Left ventricle myocardium inferior (tissue), 1 donor: ENCODE measurements at regions not wholly inside any gene's neighbourhood (a gene's known extent, or its start where the extent isn't known, plus 50 kb on each side); places are given as distances from the start of the nearest gene placed in this dataset.

Experiments
- DNase-seq: peaks from one replicate; pipeline ENCODE4 v3.0.0-alpha.2; 2020
- H3K27ac ChIP-seq: fragments of 200-600 bp; replicated peaks from 2 replicates; pipeline ENCODE4 v1.8.0; 2021
- H3K27me3 ChIP-seq: fragments of 200-600 bp; 2 replicates; pipeline ENCODE4 v1.8.0; 2021; ENCODE audit warnings: low read depth
- H3K36me3 ChIP-seq: fragments of 200-600 bp; 2 replicates; pipeline ENCODE4 v1.8.0; 2021
- H3K4me1 ChIP-seq: fragments of 200-600 bp; 2 replicates; pipeline ENCODE4 v1.8.0; 2021
- H3K4me3 ChIP-seq: fragments of 200-600 bp; 2 replicates; pipeline ENCODE4 v1.8.0; 2021; ENCODE audit warnings: mild to moderate bottlenecking, moderate library complexity
- H3K9me3 ChIP-seq: fragments of 200-600 bp; replicated peaks from 2 replicates; pipeline ENCODE4 v1.8.0; 2021
- CTCF ChIP-seq: fragments of 200-600 bp; IDR thresholded peaks from 2 replicates; pipeline ENCODE4 v1.8.0; 2021; ENCODE audit warnings: antibody characterized with exemption, mild to moderate bottlenecking, borderline replicate concordance
- intact Hi-C: fragments of 100-400 bp; cut with micrococcal nuclease; formaldehyde crosslinking; loops from one replicate; pipeline ENCODE4 v1.11.0; 2022
- donor health status: DM: no; HTN: yes; CAD: no; lungs with severe emphysema.

GRCh38 chr13:87452281-87452680 is 218.9 kb upstream of the SLITRK5 start:
- no peak for TF ChIP-seq CTCF
- no peaks in the 10 kb centered on the region for H3K27me3 ChIP-seq
- intact Hi-C loops, result no loop called here

GRCh38 chr13:87453244-87453643 is 217.9 kb upstream of the SLITRK5 start:
- no peaks in the 10 kb centered on the region for H3K9me3 ChIP-seq
- H3K4me3 ChIP-seq, result no peak overlapping the region
- H3K27ac ChIP-seq, result no peak overlapping the region
- H3K4me1 ChIP-seq, result no peaks in the 10 kb centered on the region
- no peaks in the 10 kb centered on the region for H3K27me3 ChIP-seq
- no peaks in the 10 kb centered on the region for H3K36me3 ChIP-seq
- no peak for DNase-seq
- TF ChIP-seq CTCF, result no peak
- intact Hi-C loops, result no loop called here

More at GRCh38 chr13:87452281-87452680, 218.9 kb upstream of the SLITRK5 start:
- Histone ChIP-seq H3K27ac (no peak overlapping the region), H3K36me3 (no peaks in the 10 kb centered on the region), H3K4me3 (no peak overlapping the region), H3K4me1 (no peaks in the 10 kb centered on the region), H3K9me3 (no peaks in the 10 kb centered on the region)
- DNase-seq, result no peak

- H3K36me3 ChIP-seq, result no peaks in the 10 kb centered on the region
- intact Hi-C loops, result no loop called here
- DNase-seq, result no peak
- TF ChIP-seq CTCF, result no peak
- H3K27ac ChIP-seq, result no peak overlapping the region
- no peak overlapping the region for H3K4me3 ChIP-seq
- H3K9me3 ChIP-seq, result no peaks in the 10 kb centered on the region
- no peaks in the 10 kb centered on the region for H3K27me3 ChIP-seq
- H3K4me1 ChIP-seq, result no peaks in the 10 kb centered on the region
Measured at GRCh38 chr13:87459419-87459818, 211.8 kb upstream of the SLITRK5 start.

- Histone ChIP-seq H3K36me3 (no peaks in the 10 kb centered on the region), H3K9me3 (no peaks in the 10 kb centered on the region), H3K27me3 (no peaks in the 10 kb centered on the region), H3K4me1 (no peaks in the 10 kb centered on the region), H3K27ac (no peak overlapping the region), H3K4me3 (no peak overlapping the region)
- no peak for TF ChIP-seq CTCF
- no peak for DNase-seq
- intact Hi-C loops, result no loop called here
Measured at GRCh38 chr13:87497426-87497825, 173.7 kb upstream of the SLITRK5 start.

GRCh38 chr13:87498681-87499080 is 172.5 kb upstream of the SLITRK5 start:
- no peak for TF ChIP-seq CTCF
- no peak overlapping the region for H3K4me3 ChIP-seq
- no peaks in the 10 kb centered on the region for H3K4me1 ChIP-seq
- no peak for DNase-seq
- no peaks in the 10 kb centered on the region for H3K36me3 ChIP-seq
- no peak overlapping the region for H3K27ac ChIP-seq
- H3K9me3 ChIP-seq, result no peaks in the 10 kb centered on the region
- no peaks in the 10 kb centered on the region for H3K27me3 ChIP-seq
- intact Hi-C loops, result no loop called here

GRCh38 chr13:87524775-87525174 is 146.4 kb upstream of the SLITRK5 start:
- no peak for DNase-seq
- Histone ChIP-seq H3K27me3 (no peaks in the 10 kb centered on the region), H3K27ac (no peak overlapping the region), H3K4me1 (no peaks in the 10 kb centered on the region), H3K9me3 (no peaks in the 10 kb centered on the region), H3K4me3 (no peak overlapping the region), H3K36me3 (no peaks in the 10 kb centered on the region)
- intact Hi-C loops, result no loop called here
- TF ChIP-seq CTCF, result no peak
